Keratinocyte (primary cell): ENCODE measurements at regions not wholly inside any gene's neighbourhood (a gene's known extent, or its start where the extent isn't known, plus 50 kb on each side); places are given as distances from the start of the nearest gene placed in this dataset.

ENCODE experiments used
- DNase-seq: peaks from one replicate; pipeline ENCODE4 v3.0.0-alpha.2; 2011; ENCODE audit warnings: low read depth, missing footprints, low spot score
- FAIRE-seq: peaks from 2 replicates; lab custom pipeline; 2011; peaks lifted over from hg19 to GRCh38; lab: Jason Lieb, UNC
- H2AFZ ChIP-seq: 2 replicates; pipeline ENCODE4 v1.6.0; 2012; ENCODE audit warnings: low read length, control low read depth, inconsistent platforms; ENCODE audit not compliant: control insufficient read depth
- H3K27ac ChIP-seq: 2 replicates; pipeline ENCODE4 v1.5.1; 2011; ENCODE audit warnings: low read length; ENCODE audit not compliant: control insufficient read depth, insufficient read depth
- H3K27me3 ChIP-seq: 3 replicates; pipeline ENCODE4 v1.6.0; 2011; ENCODE audit warnings: low read length; ENCODE audit not compliant: control insufficient read depth, insufficient read depth; ENCODE audit errors: extremely low read depth
- H3K36me3 ChIP-seq, 2 experiments: 2 replicates in 1 of 2; 3 replicates in 1 of 2; pipeline ENCODE4 v1.5.1; 2011; ENCODE audit warnings: low read length in 2 of 2, mild to moderate bottlenecking in 1 of 2; ENCODE audit not compliant: control insufficient read depth in 2 of 2, insufficient read depth in 2 of 2; ENCODE audit errors: extremely low read depth in 1 of 2
- H3K4me1 ChIP-seq: 3 replicates; pipeline ENCODE4 v1.5.1; 2011; ENCODE audit warnings: low read length; ENCODE audit not compliant: control insufficient read depth, insufficient read depth; ENCODE audit errors: extremely low read depth
- H3K4me2 ChIP-seq: 3 replicates; pipeline ENCODE4 v1.6.0; 2011; ENCODE audit warnings: low read depth, low read length; ENCODE audit not compliant: control insufficient read depth, insufficient read depth; ENCODE audit errors: extremely low read depth
- H3K4me3 ChIP-seq, 3 experiments: fragments of 200-600 bp in 1 of 3; sonication (generic) in 1 of 3; 2 replicates in 2 of 3; 3 replicates in 1 of 3; pipeline ENCODE4 v1.5.1; 2011 to 2016; ENCODE audit warnings: low read length in 3 of 3, mild to moderate bottlenecking in 3 of 3, control low read depth in 2 of 3, inconsistent platforms in 1 of 3, low read depth in 1 of 3, mixed read lengths in 1 of 3, mixed run types in 1 of 3, moderate library complexity in 1 of 3; ENCODE audit not compliant: control insufficient read depth in 2 of 3, insufficient read depth in 2 of 3; ENCODE audit errors: extremely low read depth in 1 of 3
- H3K79me2 ChIP-seq: 2 replicates; pipeline ENCODE4 v1.6.0; 2012; ENCODE audit warnings: low read length; ENCODE audit not compliant: control insufficient read depth, insufficient read depth
- H3K9ac ChIP-seq: 3 replicates; pipeline ENCODE4 v1.6.0; 2011; ENCODE audit warnings: low read length; ENCODE audit not compliant: control insufficient read depth, insufficient read depth; ENCODE audit errors: extremely low read depth
- H3K9me1 ChIP-seq: 3 replicates; pipeline ENCODE4 v1.6.0; 2011; ENCODE audit warnings: low read length; ENCODE audit not compliant: control insufficient read depth, insufficient read depth; ENCODE audit errors: extremely low read depth
- H3K9me3 ChIP-seq: 2 replicates; pipeline ENCODE4 v1.5.1; 2012; ENCODE audit warnings: low read depth, low read length; ENCODE audit not compliant: control insufficient read depth
- H4K20me1 ChIP-seq: 3 replicates; pipeline ENCODE4 v1.6.0; 2011; ENCODE audit warnings: low read length; ENCODE audit not compliant: control insufficient read depth, insufficient read depth; ENCODE audit errors: extremely low read depth
- CTCF ChIP-seq, 3 experiments: IDR thresholded peaks in 1 of 3; conservative IDR thresholded peaks in 1 of 3; optimal IDR thresholded peaks in 1 of 3; 2 replicates in 2 of 3; 3 replicates in 1 of 3; pipeline versions ENCODE3 to v1.5.1; 2011; ENCODE audit warnings: low read length in 3 of 3, mild to moderate bottlenecking in 3 of 3, moderate library complexity in 2 of 3, control low read depth in 1 of 3, inconsistent platforms in 1 of 3; ENCODE audit not compliant: insufficient read depth in 2 of 3; ENCODE audit errors: extremely low read depth in 1 of 3
- EZH2 ChIP-seq: IDR thresholded peaks from one replicate; pipeline ENCODE4 v1.6.1; 2012; ENCODE audit warnings: inconsistent platforms, mild to moderate bottlenecking, low read length, moderate library complexity
- dilution Hi-C: fragments of 300-500 bp; cut with MboI; formaldehyde crosslinking; loops from one replicate; pipeline ENCODE4 v1.7.0; 2020; ENCODE audit warnings: low sequenced_read_pairs; ENCODE audit not compliant: extremely low pct_ligation_motif_present

GRCh38 chr12:114769634-114770033, 85.7 kb upstream of the TBX3 start:
- Histone ChIP-seq H3K9ac (no peak overlapping the region), H4K20me1 (no peaks in the 10 kb centered on the region), H3K79me2 (no peaks in the 10 kb centered on the region), H3K9me3 (no peaks in the 10 kb centered on the region), H3K4me2 (no peak overlapping the region), H3K27me3 (no peaks in the 10 kb centered on the region), H3K9me1 (no peaks in the 10 kb centered on the region), H3K4me1 (no peaks in the 10 kb centered on the region), H3K36me3 (no peaks in the 10 kb centered on the region), H2AFZ (no peak overlapping the region), H3K27ac (no peak overlapping the region), H3K4me3 (no peak overlapping the region)
- FAIRE-seq (no peak), DNase-seq (no peak)
- dilution Hi-C loops: no loop called here
- no peak for TF ChIP-seq CTCF (optimal IDR thresholded peaks at IDR 0.05 in 1 of 3, IDR thresholded peaks at IDR 0.05 in 1 of 3, conservative IDR thresholded peaks at IDR 0.05 in 1 of 3; ENCODE audit: extremely low read depth in 1 of 3, insufficient read depth in 2 of 3, low read length in 3 of 3)
- TF ChIP-seq EZH2: no peak

GRCh38 chr12:114767906-114768722, 84.1 kb upstream of the TBX3 start:
- Histone ChIP-seq H3K4me3 (no peak overlapping the region), H4K20me1 (no peaks in the 10 kb centered on the region), H2AFZ (no peak overlapping the region), H3K4me1 (no peaks in the 10 kb centered on the region), H3K27ac (no peak overlapping the region), H3K79me2 (no peaks in the 10 kb centered on the region), H3K36me3 (no peaks in the 10 kb centered on the region), H3K4me2 (no peak overlapping the region), H3K27me3 (no peaks in the 10 kb centered on the region), H3K9ac (no peak overlapping the region), H3K9me1 (no peaks in the 10 kb centered on the region), H3K9me3 (no peaks in the 10 kb centered on the region)
- TF ChIP-seq EZH2 (no peak), CTCF (optimal IDR thresholded peaks at IDR 0.05 in 1 of 3, IDR thresholded peaks at IDR 0.05 in 1 of 3, conservative IDR thresholded peaks at IDR 0.05 in 1 of 3; ENCODE audit: extremely low read depth in 1 of 3, insufficient read depth in 2 of 3, low read length in 3 of 3) (no peak)
- dilution Hi-C loops: no loop called here
- FAIRE-seq (no peak), DNase-seq (no peak)
